ENCODE measurements at regions not wholly inside any gene's neighbourhood (a gene's known extent, or its start where the extent isn't known, plus 50 kb on each side); places are given as distances from the start of the nearest gene placed in this dataset.

- Histone ChIP-seq H3K9me3 (replicated peaks; ENCODE audit: control insufficient read depth, insufficient read depth, low read length) (no peaks in the 10 kb centered on the region), H3K4me2 (ENCODE audit: insufficient read depth, low read length) (no peak overlapping the region), H3K4me3 (replicated peaks in 1 of 3; ENCODE audit: insufficient read depth in 1 of 3, low read depth in 1 of 3, low read length in 3 of 3) (no peak overlapping the region), H4K20me1 (replicated peaks; ENCODE audit: control insufficient read depth, extremely low read depth, insufficient read depth, low read length) (no peaks in the 10 kb centered on the region), H3K9ac (replicated peaks; ENCODE audit: extremely low read depth, insufficient read depth, low read length) (no peak overlapping the region), H3K9me1 (replicated peaks; ENCODE audit: control insufficient read depth, extremely low read depth, insufficient read depth, low read length) (no peaks in the 10 kb centered on the region), H3K27me3 (ENCODE audit: control insufficient read depth in 2 of 2, insufficient read depth in 2 of 2, low read length in 2 of 2) (no peaks in the 10 kb centered on the region), H2AFZ (ENCODE audit: low read depth, low read length) (no peak overlapping the region), H3K79me2 (ENCODE audit: control insufficient read depth, insufficient read depth, low read length) (no peaks in the 10 kb centered on the region), H3K27ac (ENCODE audit: insufficient read depth, low read depth, low read length) (no peak overlapping the region), H3K36me3 (ENCODE audit: control insufficient read depth in 2 of 2, extremely low read depth in 1 of 2, insufficient read depth in 2 of 2, low read length in 2 of 2) (no peaks in the 10 kb centered on the region), H3K4me1 (ENCODE audit: control insufficient read depth, extremely low read depth, insufficient read depth, low read length) (no peaks in the 10 kb centered on the region)
- TF ChIP-seq CTCF (IDR thresholded peaks at IDR 0.05; ENCODE audit: extremely low read depth in 1 of 2, insufficient read depth in 1 of 2, low read depth in 1 of 2, low read length in 2 of 2) (no peak), POLR2AphosphoS5 (IDR thresholded peaks at IDR 0.05; ENCODE audit: insufficient read depth, low read depth, low read length) (no peak), FOS (IDR thresholded peaks at IDR 0.05; ENCODE audit: borderline replicate concordance, insufficient read depth, low read length) (no peak), GATA2 (IDR thresholded peaks at IDR 0.05; ENCODE audit: insufficient read depth, insufficient read length, low read depth, low read length) (no peak), JUN (IDR thresholded peaks at IDR 0.05; ENCODE audit: borderline replicate concordance, insufficient read depth, insufficient read length, low read depth) (no peak), POLR2A (IDR thresholded peaks at IDR 0.05; ENCODE audit: low read depth, low read length) (no peak), MAX (IDR thresholded peaks at IDR 0.05; ENCODE audit: insufficient read depth, insufficient read length) (no peak), MYC (IDR thresholded peaks at IDR 0.05; ENCODE audit: low read depth, low read length) (no peak), EZH2 (IDR thresholded peaks at IDR 0.05; ENCODE audit: borderline replicate concordance, low read depth, low read length, severe bottlenecking) (no peak)
- intact Hi-C loops (cut with micrococcal nuclease) (no loop called here), dilution Hi-C loops (cut with MboI; ENCODE audit: extremely low pct_ligation_motif_present, low sequenced_read_pairs) (no loop called here)
- ChIA-PET POLR2A (no interaction called here), CTCF (no interaction called here)
- BruUV-seq (replicated peaks), result no TSS peak
- no peak for DNase-seq (ENCODE audit: low read depth, low spot score)
- no peak for FAIRE-seq
Observed at GRCh38 chr20:40055711-40056110, 633.3 kb downstream of the MAFB start.
